GM10266 (cell line): ENCODE measurements at regions not wholly inside any gene's neighbourhood (a gene's known extent, or its start where the extent isn't known, plus 50 kb on each side); places are given as distances from the start of the nearest gene placed in this dataset.

Experiments used
- DNase-seq: peaks from one replicate; pipeline ENCODE4 v3.0.0; 2012; ENCODE audit errors: extremely low spot score
- CTCF ChIP-seq: IDR thresholded peaks from 2 replicates; pipeline ENCODE4 v1.5.1; 2012; ENCODE audit warnings: mild to moderate bottlenecking, low read depth; ENCODE audit not compliant: control insufficient read depth, insufficient read depth; ENCODE audit errors: missing control alignments

GRCh38 chr10:78171633-78172400, 138.2 kb downstream of the RPS24 start:
- TF ChIP-seq CTCF = no peak
- DNase-seq = no peak

- no peak for DNase-seq
- no peak for TF ChIP-seq CTCF
Measured at GRCh38 chr10:78173360-78174015, 139.8 kb downstream of the RPS24 start.

GRCh38 chr10:78175444-78176015, 141.9 kb downstream of the RPS24 start:
- no peak for TF ChIP-seq CTCF
- no peak for DNase-seq

- no peak for TF ChIP-seq CTCF
- no peak for DNase-seq
Measured at GRCh38 chr10:78176320-78177317, 143.0 kb downstream of the RPS24 start.

GRCh38 chr10:78177491-78178185, 144.0 kb downstream of the RPS24 start:
- no peak for DNase-seq
- TF ChIP-seq CTCF = no peak

- TF ChIP-seq CTCF = no peak
- DNase-seq = no peak
Measured at GRCh38 chr10:78178397-78178796, 144.7 kb downstream of the RPS24 start.
